Breast epithelium (tissue), 4 donors: ENCODE measurements at regions not wholly inside any gene's neighbourhood (a gene's known extent, or its start where the extent isn't known, plus 50 kb on each side); places are given as distances from the start of the nearest gene placed in this dataset.

Experiments
- DNase-seq, 2 donors: peaks; one replicate each; pipeline ENCODE4 v3.0.0-alpha.2; 2019; ENCODE audit warnings: low spot score in 2 of 2
- H3K27ac ChIP-seq, 2 donors: fragments of 200-600 bp; sonication (generic) in 1 of 2; one replicate each; pipeline ENCODE4 v1.5.1; 2016 to 2019; ENCODE audit warnings: mild to moderate bottlenecking in 1 of 2
- H3K27me3 ChIP-seq, 2 donors: fragments of 200-600 bp; sonication (generic) in 1 of 2; one replicate each; pipeline versions ENCODE4 v1.5.1 to v1.6.0; 2017 to 2019; ENCODE audit warnings: control low read depth in 1 of 2, mild to moderate bottlenecking in 1 of 2
- H3K36me3 ChIP-seq: fragments of 200-600 bp; one replicate; pipeline ENCODE4 v1.5.1; 2019
- H3K4me1 ChIP-seq, 2 donors: fragments of 200-600 bp; sonication (generic); one replicate each; pipeline ENCODE4 v1.5.1; 2016 to 2019; ENCODE audit warnings: control low read depth in 1 of 2
- H3K4me3 ChIP-seq, 3 donors: fragments of 200-600 bp; sonication (generic); 1 replicate in 2 of 3; 2 replicates in 1 of 3; pipeline ENCODE4 v1.5.1; 2016 to 2019; ENCODE audit warnings: mild to moderate bottlenecking in 3 of 3, moderate library complexity in 2 of 3
- H3K9me3 ChIP-seq, 2 donors: fragments of 200-600 bp; sonication (generic) in 1 of 2; one replicate each; pipeline ENCODE4 v1.5.1; 2016 to 2019; ENCODE audit warnings: control low read depth in 1 of 2
- POLR2A ChIP-seq: fragments of 450-650 bp; IDR thresholded peaks from one replicate; pipeline ENCODE4 v1.6.1; 2016; ENCODE audit warnings: antibody characterized with exemption, mild to moderate bottlenecking, moderate library complexity
- POLR2AphosphoS5 ChIP-seq, 3 donors: sonication (generic); formaldehyde crosslinking; IDR thresholded peaks; one replicate each; pipeline ENCODE4 v1.6.1; 2017; ENCODE audit warnings: antibody characterized with exemption in 3 of 3
- intact Hi-C: fragments of 100-400 bp; cut with DNase I; formaldehyde crosslinking; loops from one replicate; pipeline ENCODE4 v1.15.1; 2023; ENCODE audit warnings: low total_unique reads
- TF ChIP-seq, protein P1 (sequence below), 3 donors: fragments of 450-650 bp; IDR thresholded peaks; one replicate each; pipeline ENCODE4 v1.5.1; 2016 to 2017; ENCODE audit warnings: antibody characterized with exemption in 3 of 3, mild to moderate bottlenecking in 3 of 3, moderate library complexity in 3 of 3

DNA sequence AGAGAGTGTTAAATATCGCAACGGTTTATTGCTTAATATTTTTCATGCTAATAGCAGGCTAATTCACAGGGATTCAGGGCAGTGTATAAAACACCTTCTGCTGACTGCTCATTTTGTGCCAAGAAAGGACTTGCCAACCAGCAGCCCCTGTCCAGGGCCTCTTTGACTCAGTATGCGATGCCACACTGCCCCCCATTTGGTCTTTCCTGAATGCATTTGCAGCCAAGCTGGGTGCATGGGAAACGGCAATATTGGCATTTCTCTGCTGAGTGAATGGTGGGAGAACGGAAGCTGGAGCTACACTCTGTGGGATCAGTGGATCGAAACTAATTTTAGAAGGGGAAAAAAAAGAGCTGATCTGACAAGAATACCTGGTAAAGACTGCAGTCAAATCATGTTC, 152.9 kb upstream of the C16orf82 start:
- TF ChIP-seq POLR2AphosphoS5 (IDR thresholded peaks at IDR 0.05) (no peak), POLR2A (no peak)
- TF ChIP-seq, protein P1, sequence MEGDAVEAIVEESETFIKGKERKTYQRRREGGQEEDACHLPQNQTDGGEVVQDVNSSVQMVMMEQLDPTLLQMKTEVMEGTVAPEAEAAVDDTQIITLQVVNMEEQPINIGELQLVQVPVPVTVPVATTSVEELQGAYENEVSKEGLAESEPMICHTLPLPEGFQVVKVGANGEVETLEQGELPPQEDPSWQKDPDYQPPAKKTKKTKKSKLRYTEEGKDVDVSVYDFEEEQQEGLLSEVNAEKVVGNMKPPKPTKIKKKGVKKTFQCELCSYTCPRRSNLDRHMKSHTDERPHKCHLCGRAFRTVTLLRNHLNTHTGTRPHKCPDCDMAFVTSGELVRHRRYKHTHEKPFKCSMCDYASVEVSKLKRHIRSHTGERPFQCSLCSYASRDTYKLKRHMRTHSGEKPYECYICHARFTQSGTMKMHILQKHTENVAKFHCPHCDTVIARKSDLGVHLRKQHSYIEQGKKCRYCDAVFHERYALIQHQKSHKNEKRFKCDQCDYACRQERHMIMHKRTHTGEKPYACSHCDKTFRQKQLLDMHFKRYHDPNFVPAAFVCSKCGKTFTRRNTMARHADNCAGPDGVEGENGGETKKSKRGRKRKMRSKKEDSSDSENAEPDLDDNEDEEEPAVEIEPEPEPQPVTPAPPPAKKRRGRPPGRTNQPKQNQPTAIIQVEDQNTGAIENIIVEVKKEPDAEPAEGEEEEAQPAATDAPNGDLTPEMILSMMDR (IDR thresholded peaks at IDR 0.05): no peak
- Histone ChIP-seq H3K4me1 (no peaks in the 10 kb centered on the region), H3K4me3 (no peak overlapping the region), H3K9me3 (no peaks in the 10 kb centered on the region), H3K36me3 (no peaks in the 10 kb centered on the region), H3K27ac (no peak overlapping the region), H3K27me3 (no peaks in the 10 kb centered on the region)
- DNase-seq: no peak
- intact Hi-C loops: no loop called here

DNA sequence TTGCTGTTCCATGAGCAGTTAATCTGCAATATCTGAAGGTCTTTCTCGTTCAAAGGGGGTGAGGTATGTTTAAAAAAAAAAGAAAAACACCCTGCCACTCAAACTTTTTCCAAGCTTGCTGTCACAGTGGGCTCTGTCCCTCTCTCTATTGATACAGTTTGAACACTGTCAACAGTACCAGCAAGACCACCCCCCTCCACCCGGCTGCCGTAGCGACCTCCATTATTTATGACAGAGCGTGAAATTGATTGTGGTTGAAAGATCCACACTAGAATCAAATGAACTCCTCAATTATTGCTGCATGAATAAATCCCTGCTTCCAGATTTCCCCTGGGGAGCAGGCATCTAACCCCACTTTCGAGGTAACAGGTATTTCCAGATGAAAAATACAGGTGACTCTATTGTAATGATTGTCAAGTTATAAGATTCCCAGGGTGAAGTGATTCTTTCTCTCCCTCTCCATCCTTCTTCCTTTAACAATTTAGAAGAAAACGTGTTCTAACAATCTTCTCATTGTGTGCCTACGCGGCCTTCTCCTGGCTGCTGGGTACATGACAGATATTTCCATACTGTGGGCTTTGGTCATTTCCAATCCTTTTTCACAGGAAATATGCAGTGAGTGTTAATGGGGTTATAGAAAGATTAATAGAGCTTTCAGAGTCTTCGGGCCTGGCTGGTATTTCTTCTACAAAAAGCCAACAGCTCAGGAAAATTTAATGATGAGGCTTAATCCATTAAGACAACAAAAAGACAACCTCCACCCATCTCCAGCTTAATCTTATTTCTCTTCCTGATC, 135.7 kb upstream of the C16orf82 start:
- intact Hi-C loops: no loop called here
- Histone ChIP-seq H3K9me3 (no peaks in the 10 kb centered on the region), H3K36me3 (no peaks in the 10 kb centered on the region), H3K27ac (no peak overlapping the region), H3K4me1 (no peaks in the 10 kb centered on the region), H3K27me3 (no peaks in the 10 kb centered on the region), H3K4me3 (no peak overlapping the region)
- no peak for DNase-seq
- no peak for TF ChIP-seq POLR2A
- no peak for TF ChIP-seq POLR2AphosphoS5 (IDR thresholded peaks at IDR 0.05)
- TF ChIP-seq, protein P1 (IDR thresholded peaks at IDR 0.05): no peak

DNA sequence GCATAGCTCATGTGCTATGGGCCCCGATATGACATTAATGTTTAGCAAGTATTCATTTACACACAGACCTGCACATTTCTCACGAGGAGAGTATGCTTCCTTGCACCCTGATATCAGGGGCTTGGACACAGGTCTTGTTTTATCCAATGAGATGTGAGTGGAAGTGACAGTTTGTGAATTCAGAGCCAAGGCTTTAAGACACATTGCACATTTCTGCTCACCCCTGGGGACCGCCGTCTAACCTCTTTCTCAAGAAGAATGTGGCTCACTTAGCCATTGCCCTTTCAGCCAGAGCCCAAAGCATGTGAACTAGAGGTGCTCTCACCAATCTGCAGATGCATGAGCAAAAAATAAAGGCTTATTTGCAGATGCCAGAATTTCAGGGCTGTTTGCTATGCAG, 116.1 kb upstream of the C16orf82 start:
- H3K9me3 ChIP-seq: no peaks in the 10 kb centered on the region
- H3K4me1 ChIP-seq: no peaks in the 10 kb centered on the region
- H3K27me3 ChIP-seq: no peaks in the 10 kb centered on the region
- H3K27ac ChIP-seq: no peak overlapping the region
- intact Hi-C loops: no loop called here
- no peak overlapping the region for H3K4me3 ChIP-seq
- H3K36me3 ChIP-seq: no peaks in the 10 kb centered on the region
- no peak for DNase-seq
- TF ChIP-seq, protein P1 (IDR thresholded peaks at IDR 0.05): no peak
- TF ChIP-seq POLR2A (no peak), POLR2AphosphoS5 (IDR thresholded peaks at IDR 0.05) (no peak)

DNA sequence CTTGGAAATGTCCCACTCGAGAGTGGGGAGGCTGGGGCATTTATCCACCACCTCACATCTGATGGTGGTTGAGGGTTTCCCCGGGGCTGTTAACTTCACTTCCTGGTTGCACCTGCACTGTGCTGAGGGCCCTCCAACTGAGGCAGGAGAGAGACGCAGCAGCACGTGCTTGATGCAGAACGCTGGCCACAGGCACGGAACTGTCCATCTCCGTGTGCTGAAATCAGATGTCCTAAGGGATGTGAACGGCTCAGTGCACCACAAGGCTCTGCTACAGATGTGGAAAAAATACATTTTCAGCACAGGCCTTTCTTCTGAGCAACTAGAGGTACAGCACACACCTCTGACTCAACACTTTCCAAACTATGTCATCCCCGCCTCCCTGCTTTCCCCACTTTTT, 114.8 kb upstream of the C16orf82 start:
- H3K27ac ChIP-seq: no peak overlapping the region
- no peaks in the 10 kb centered on the region for H3K36me3 ChIP-seq
- no peaks in the 10 kb centered on the region for H3K27me3 ChIP-seq
- DNase-seq: no peak
- H3K4me1 ChIP-seq: no peaks in the 10 kb centered on the region
- no peak overlapping the region for H3K4me3 ChIP-seq
- no peaks in the 10 kb centered on the region for H3K9me3 ChIP-seq
- intact Hi-C loops: no loop called here
- TF ChIP-seq, protein P1 (IDR thresholded peaks at IDR 0.05): no peak
- TF ChIP-seq POLR2A: no peak
- TF ChIP-seq POLR2AphosphoS5 (IDR thresholded peaks at IDR 0.05): no peak

DNA sequence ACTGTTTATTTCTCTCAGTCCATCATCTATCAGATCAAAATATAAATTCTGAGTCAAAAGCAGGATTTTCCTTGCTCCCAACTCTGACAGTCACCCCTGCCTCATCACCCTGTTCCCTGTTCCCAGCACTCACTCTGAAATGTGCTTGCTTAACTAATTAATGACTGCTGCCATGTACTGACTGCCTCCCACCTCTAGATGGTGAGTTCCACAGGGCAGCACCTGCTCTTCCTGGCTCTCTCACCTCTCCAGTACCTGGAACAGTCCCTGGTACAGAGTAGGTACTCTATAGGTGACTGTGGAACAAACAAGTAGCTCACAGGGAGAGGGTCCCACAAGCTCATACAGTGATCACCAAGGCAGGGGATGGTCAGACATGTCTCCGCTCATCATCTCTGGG, 114.3 kb upstream of the C16orf82 start:
- H3K4me3 ChIP-seq: no peak overlapping the region
- no peaks in the 10 kb centered on the region for H3K36me3 ChIP-seq
- no peak overlapping the region for H3K27ac ChIP-seq
- no peaks in the 10 kb centered on the region for H3K4me1 ChIP-seq
- H3K27me3 ChIP-seq: no peaks in the 10 kb centered on the region
- no peaks in the 10 kb centered on the region for H3K9me3 ChIP-seq
- intact Hi-C loops: no loop called here
- TF ChIP-seq, protein P1 (IDR thresholded peaks at IDR 0.05): no peak
- TF ChIP-seq POLR2A: no peak
- TF ChIP-seq POLR2AphosphoS5 (IDR thresholded peaks at IDR 0.05): no peak
- no peak for DNase-seq
